MM.1S (cell line): ENCODE measurements at regions not wholly inside any gene's neighbourhood (a gene's known extent, or its start where the extent isn't known, plus 50 kb on each side); places are given as distances from the start of the nearest gene placed in this dataset.

Source experiments
- DNase-seq: peaks from one replicate; pipeline ENCODE4 v3.0.0-alpha.2; 2015
- H2AFZ ChIP-seq: fragments of 300-600 bp; sonication (generic); 2 replicates; pipeline ENCODE4 v1.6.0; 2016; ENCODE audit warnings: antibody characterized with exemption, low read length
- H3F3A ChIP-seq: fragments of 300-600 bp; sonication (generic); 2 replicates; pipeline ENCODE4 v1.6.1; 2016; ENCODE audit warnings: mild to moderate bottlenecking, antibody characterized with exemption, low read length, moderate library complexity, mixed read lengths; ENCODE audit not compliant: insufficient read depth
- H3K27ac ChIP-seq: fragments of 300-600 bp; sonication (generic); 2 replicates; pipeline ENCODE4 v1.5.1; 2016; ENCODE audit warnings: mild to moderate bottlenecking, low read length
- H3K27me3 ChIP-seq: fragments of 300-600 bp; sonication (generic); replicated peaks from 2 replicates; pipeline ENCODE4 v1.6.0; 2016; ENCODE audit warnings: low read length; ENCODE audit not compliant: insufficient read depth
- H3K36me3 ChIP-seq: fragments of 300-600 bp; sonication (generic); replicated peaks from 2 replicates; pipeline ENCODE4 v1.6.1; 2016; ENCODE audit warnings: mild to moderate bottlenecking, low read length, mixed read lengths; ENCODE audit not compliant: insufficient read depth
- H3K4me1 ChIP-seq: fragments of 300-600 bp; sonication (generic); 2 replicates; pipeline ENCODE4 v1.6.1; 2016; ENCODE audit warnings: low read length, mixed read lengths
- H3K4me2 ChIP-seq: fragments of 300-600 bp; sonication (generic); 2 replicates; pipeline ENCODE4 v1.6.0; 2016; ENCODE audit warnings: low read depth, low read length
- H3K4me3 ChIP-seq: fragments of 300-600 bp; sonication (generic); 2 replicates; pipeline ENCODE4 v1.5.1; 2016; ENCODE audit warnings: low read length, mixed read lengths
- H3K79me2 ChIP-seq: fragments of 300-600 bp; sonication (generic); 2 replicates; pipeline ENCODE4 v1.6.1; 2016; ENCODE audit warnings: mixed run types, low read length, mixed read lengths
- H3K9ac ChIP-seq: fragments of 300-600 bp; sonication (generic); 2 replicates; pipeline ENCODE4 v1.6.1; 2016; ENCODE audit warnings: low read length, mixed read lengths
- H3K9me2 ChIP-seq: fragments of 300-600 bp; sonication (generic); replicated peaks from 2 replicates; pipeline ENCODE4 v1.6.1; 2016; ENCODE audit warnings: mild to moderate bottlenecking, low read length, mixed read lengths; ENCODE audit not compliant: insufficient read depth
- H3K9me3 ChIP-seq: fragments of 300-600 bp; sonication (generic); replicated peaks from 2 replicates; pipeline ENCODE4 v1.6.1; 2016; ENCODE audit warnings: mild to moderate bottlenecking, low read length, mixed read lengths; ENCODE audit not compliant: insufficient read depth
- H4K20me1 ChIP-seq: fragments of 300-600 bp; sonication (generic); 2 replicates; pipeline ENCODE4 v1.6.1; 2016; ENCODE audit warnings: mild to moderate bottlenecking, low read length, moderate library complexity, mixed read lengths; ENCODE audit not compliant: insufficient read depth
- EZH2 ChIP-seq: fragments of 300-600 bp; sonication (generic); optimal IDR thresholded peaks from 2 replicates; pipeline ENCODE3; 2017; ENCODE audit warnings: low read depth, mild to moderate bottlenecking, antibody characterized with exemption, low read length, mixed read lengths
- EZH2phosphoT487 ChIP-seq: fragments of 300-600 bp; sonication (generic); IDR thresholded peaks from 2 replicates; pipeline ENCODE4 v1.6.1; 2018; ENCODE audit warnings: antibody characterized with exemption, low read length
- TF ChIP-seq, protein P1 (sequence below): fragments of 300-600 bp; sonication (generic); IDR thresholded peaks from 2 replicates; pipeline ENCODE4 v1.5.1; 2016; ENCODE audit warnings: antibody characterized with exemption, low read length, mixed read lengths

DNA sequence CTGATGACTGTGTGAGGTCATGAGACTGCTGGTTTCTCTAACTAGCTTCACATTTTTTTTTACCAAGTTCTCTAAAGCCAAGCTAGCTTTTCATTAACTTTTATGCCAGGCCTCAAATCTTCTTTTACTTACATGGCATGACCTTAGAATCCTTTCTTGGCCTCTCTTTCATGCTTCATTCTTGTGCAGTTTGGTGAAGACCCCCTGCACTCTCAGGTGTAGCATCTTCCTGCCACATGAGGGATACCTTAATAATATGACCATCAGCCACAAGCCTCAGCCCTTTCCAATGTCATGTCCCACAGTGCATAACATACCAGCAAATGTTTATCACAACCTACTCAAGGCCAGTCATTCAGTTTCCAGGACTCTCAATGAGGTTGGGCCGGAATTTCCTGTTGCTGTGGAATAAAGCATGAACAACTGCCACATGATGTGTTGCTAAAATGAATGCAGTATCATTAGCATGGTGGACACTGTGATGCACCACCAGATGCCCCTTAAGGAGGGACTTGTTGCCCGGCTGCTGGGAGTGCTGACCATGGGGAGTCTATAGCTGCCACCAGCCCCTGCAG lies 72.2 kb downstream of the RIN2 start:
- Histone ChIP-seq H3K9me3 (no peaks in the 10 kb centered on the region), H2AFZ (no peak overlapping the region), H3K9ac (no peak overlapping the region), H3K4me2 (no peak overlapping the region), H3F3A (peaks cover 18% of the 10 kb centered on the region), H3K4me3 (no peak overlapping the region), H3K27me3 (no peaks in the 10 kb centered on the region), H3K36me3 (no peaks in the 10 kb centered on the region), H4K20me1 (no peaks in the 10 kb centered on the region), H3K79me2 (no peaks in the 10 kb centered on the region), H3K4me1 (peaks cover 18% of the 10 kb centered on the region), H3K27ac (no peak overlapping the region), H3K9me2 (no peaks in the 10 kb centered on the region)
- no peak for DNase-seq
- TF ChIP-seq, protein P1, sequence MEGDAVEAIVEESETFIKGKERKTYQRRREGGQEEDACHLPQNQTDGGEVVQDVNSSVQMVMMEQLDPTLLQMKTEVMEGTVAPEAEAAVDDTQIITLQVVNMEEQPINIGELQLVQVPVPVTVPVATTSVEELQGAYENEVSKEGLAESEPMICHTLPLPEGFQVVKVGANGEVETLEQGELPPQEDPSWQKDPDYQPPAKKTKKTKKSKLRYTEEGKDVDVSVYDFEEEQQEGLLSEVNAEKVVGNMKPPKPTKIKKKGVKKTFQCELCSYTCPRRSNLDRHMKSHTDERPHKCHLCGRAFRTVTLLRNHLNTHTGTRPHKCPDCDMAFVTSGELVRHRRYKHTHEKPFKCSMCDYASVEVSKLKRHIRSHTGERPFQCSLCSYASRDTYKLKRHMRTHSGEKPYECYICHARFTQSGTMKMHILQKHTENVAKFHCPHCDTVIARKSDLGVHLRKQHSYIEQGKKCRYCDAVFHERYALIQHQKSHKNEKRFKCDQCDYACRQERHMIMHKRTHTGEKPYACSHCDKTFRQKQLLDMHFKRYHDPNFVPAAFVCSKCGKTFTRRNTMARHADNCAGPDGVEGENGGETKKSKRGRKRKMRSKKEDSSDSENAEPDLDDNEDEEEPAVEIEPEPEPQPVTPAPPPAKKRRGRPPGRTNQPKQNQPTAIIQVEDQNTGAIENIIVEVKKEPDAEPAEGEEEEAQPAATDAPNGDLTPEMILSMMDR = no peak
- TF ChIP-seq EZH2phosphoT487 (no peak), EZH2 (no peak)

DNA sequence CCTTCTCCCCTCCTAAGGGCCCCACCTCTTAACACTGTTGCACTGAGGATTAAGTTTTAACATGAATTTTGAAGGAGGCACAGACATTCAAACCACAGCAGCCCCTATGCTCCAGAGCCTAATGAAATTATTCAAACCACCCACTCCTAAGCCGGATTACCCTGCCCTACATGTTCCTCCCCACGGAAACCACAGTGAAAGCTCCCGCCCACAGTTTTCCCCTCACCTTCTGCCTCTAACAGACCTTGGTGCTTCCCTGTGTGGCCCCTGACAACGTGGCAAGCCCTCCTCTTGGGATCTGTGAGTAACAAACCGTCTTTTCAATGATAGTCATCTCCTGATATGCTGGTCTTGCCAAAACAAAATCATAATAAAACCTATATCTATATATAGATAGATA lies 74.8 kb downstream of the RIN2 start:
- H3K4me2 ChIP-seq = no peak overlapping the region
- H3F3A ChIP-seq = peaks cover 12% of the 10 kb centered on the region
- no peaks in the 10 kb centered on the region for H3K27me3 ChIP-seq
- H3K9me3 ChIP-seq = no peaks in the 10 kb centered on the region
- no peak overlapping the region for H3K4me3 ChIP-seq
- H3K4me1 ChIP-seq = peaks cover 10% of the 10 kb centered on the region
- H3K79me2 ChIP-seq = no peaks in the 10 kb centered on the region
- no peak overlapping the region for H2AFZ ChIP-seq
- H3K36me3 ChIP-seq = no peaks in the 10 kb centered on the region
- no peaks in the 10 kb centered on the region for H4K20me1 ChIP-seq
- TF ChIP-seq EZH2phosphoT487 (no peak), EZH2 (no peak)
- TF ChIP-seq, protein P1 = no peak
- H3K9ac ChIP-seq = no peak overlapping the region
- DNase-seq = no peak
- no peak overlapping the region for H3K27ac ChIP-seq
- no peaks in the 10 kb centered on the region for H3K9me2 ChIP-seq

DNA sequence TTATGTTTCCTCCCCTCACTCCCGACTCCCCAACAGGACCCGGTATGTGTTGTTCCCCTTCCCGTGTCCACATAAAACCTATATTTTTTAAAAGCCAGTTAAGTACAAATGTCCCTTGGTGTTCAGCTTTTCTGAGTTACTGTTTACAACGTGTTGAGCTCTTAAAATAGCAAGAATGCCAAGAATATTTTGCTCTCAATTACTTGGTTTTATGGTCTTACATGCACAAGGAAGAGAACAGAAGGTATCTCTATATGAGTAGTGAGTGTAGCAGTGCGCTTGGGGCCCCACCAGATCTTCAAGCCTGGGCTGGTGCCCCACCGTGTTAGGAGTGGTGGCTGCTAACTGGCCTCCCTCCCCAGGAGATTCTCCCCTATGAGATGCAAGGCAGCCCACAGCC lies 75.3 kb downstream of the RIN2 start:
- Histone ChIP-seq H3K27me3 (no peaks in the 10 kb centered on the region), H3F3A (peaks cover 7% of the 10 kb centered on the region), H3K4me3 (no peak overlapping the region), H3K36me3 (no peaks in the 10 kb centered on the region), H3K79me2 (no peaks in the 10 kb centered on the region), H3K4me2 (no peak overlapping the region), H3K9me3 (no peaks in the 10 kb centered on the region), H3K27ac (no peak overlapping the region), H3K9me2 (no peaks in the 10 kb centered on the region), H3K4me1 (peaks cover 8% of the 10 kb centered on the region), H3K9ac (no peak overlapping the region), H2AFZ (no peak overlapping the region), H4K20me1 (no peaks in the 10 kb centered on the region)
- TF ChIP-seq, protein P1 = no peak
- TF ChIP-seq EZH2 (no peak), EZH2phosphoT487 (no peak)
- DNase-seq = no peak
